ENCODE measurements at regions not wholly inside any gene's neighbourhood (a gene's known extent, or its start where the extent isn't known, plus 50 kb on each side); places are given as distances from the start of the nearest gene placed in this dataset.

GRCh38 chr15:36356978-36357601 lies 222.3 kb upstream of the CDIN1 start:
- TF ChIP-seq CTCF (IDR thresholded peaks at IDR 0.05) (no peak), POLR2A (IDR thresholded peaks at IDR 0.05) (no peak)
